ENCODE measurements at regions not wholly inside any gene's neighbourhood (a gene's known extent, or its start where the extent isn't known, plus 50 kb on each side); places are given as distances from the start of the nearest gene placed in this dataset.

GRCh38 chr2:106572541-106573450 lies 85.6 kb downstream of the CD8B2 start:
- Mint-ChIP-seq H3K4me1 (no peaks in the 10 kb centered on the region), H3K9me3 (peaks cover 0 to 1% (median 0%) of the 10 kb centered on the region in 7 donors), H3K36me3 (no peaks in the 10 kb centered on the region), H3K27ac (no peak overlapping the region), H3K27me3 (ENCODE audit: low read depth in 3 of 3) (peaks cover 5 to 16% (median 13%) of the 10 kb centered on the region in 3 donors), H3K4me3 (no peak overlapping the region)
- Histone ChIP-seq H3K4me2 (replicated peaks; ENCODE audit: extremely low read depth, low read length, poor library complexity, severe bottlenecking) (no peak overlapping the region), H3K36me3 (replicated peaks in 1 of 2; ENCODE audit: control insufficient read depth in 1 of 2, insufficient read depth in 2 of 2, low read length in 2 of 2) (no peaks in the 10 kb centered on the region), H2AFZ (ENCODE audit: insufficient read depth, low read depth, low read length, poor library complexity, severe bottlenecking) (no peak overlapping the region), H3K4me1 (ENCODE audit: control insufficient read depth in 1 of 2, insufficient read depth in 2 of 2, low read length in 2 of 2) (no peaks in the 10 kb centered on the region), H3K4me3 (replicated peaks in 1 of 3; ENCODE audit: low read depth in 2 of 3, low read length in 3 of 3) (no peak overlapping the region), H3K27ac (ENCODE audit: low read depth in 1 of 2, low read length in 2 of 2) (no peak overlapping the region), H3K79me2 (ENCODE audit: insufficient read depth, low read length) (no peaks in the 10 kb centered on the region), H3K9ac (ENCODE audit: insufficient read depth, low read length, poor library complexity, severe bottlenecking) (no peak overlapping the region), H3K27me3 (ENCODE audit: control insufficient read depth in 2 of 2, insufficient read depth in 2 of 2, low read length in 2 of 2) (no peaks in the 10 kb centered on the region), H3K9me3 (replicated peaks in 1 of 2; ENCODE audit: control insufficient read depth in 1 of 2, insufficient read depth in 1 of 2, low read length in 2 of 2) (no peaks in the 10 kb centered on the region), H4K20me1 (ENCODE audit: insufficient read depth, low read length) (no peaks in the 10 kb centered on the region)
- DNase-seq = peak in 2 of 3 donors; percentile 18 to 21
- 61% methylated on average over 4 of the region's 8 CpGs for WGBS (ENCODE audit: insufficient coverage)
- intact Hi-C loops (cut with micrococcal nuclease) = no loop called here
- TF ChIP-seq, protein P1, sequence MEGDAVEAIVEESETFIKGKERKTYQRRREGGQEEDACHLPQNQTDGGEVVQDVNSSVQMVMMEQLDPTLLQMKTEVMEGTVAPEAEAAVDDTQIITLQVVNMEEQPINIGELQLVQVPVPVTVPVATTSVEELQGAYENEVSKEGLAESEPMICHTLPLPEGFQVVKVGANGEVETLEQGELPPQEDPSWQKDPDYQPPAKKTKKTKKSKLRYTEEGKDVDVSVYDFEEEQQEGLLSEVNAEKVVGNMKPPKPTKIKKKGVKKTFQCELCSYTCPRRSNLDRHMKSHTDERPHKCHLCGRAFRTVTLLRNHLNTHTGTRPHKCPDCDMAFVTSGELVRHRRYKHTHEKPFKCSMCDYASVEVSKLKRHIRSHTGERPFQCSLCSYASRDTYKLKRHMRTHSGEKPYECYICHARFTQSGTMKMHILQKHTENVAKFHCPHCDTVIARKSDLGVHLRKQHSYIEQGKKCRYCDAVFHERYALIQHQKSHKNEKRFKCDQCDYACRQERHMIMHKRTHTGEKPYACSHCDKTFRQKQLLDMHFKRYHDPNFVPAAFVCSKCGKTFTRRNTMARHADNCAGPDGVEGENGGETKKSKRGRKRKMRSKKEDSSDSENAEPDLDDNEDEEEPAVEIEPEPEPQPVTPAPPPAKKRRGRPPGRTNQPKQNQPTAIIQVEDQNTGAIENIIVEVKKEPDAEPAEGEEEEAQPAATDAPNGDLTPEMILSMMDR (IDR thresholded peaks at IDR 0.05) = peak; percentile 73

- TF ChIP-seq, protein P1 (IDR thresholded peaks at IDR 0.05) = no peak
- no peak overlapping the region for H3K4me2 ChIP-seq (replicated peaks; ENCODE audit: extremely low read depth, low read length, poor library complexity, severe bottlenecking)
- no peaks in the 10 kb centered on the region for H3K36me3 ChIP-seq (replicated peaks in 1 of 2; ENCODE audit: control insufficient read depth in 1 of 2, insufficient read depth in 2 of 2, low read length in 2 of 2)
- no peaks in the 10 kb centered on the region for H4K20me1 ChIP-seq (ENCODE audit: insufficient read depth, low read length)
- no peaks in the 10 kb centered on the region for H3K4me1 ChIP-seq (ENCODE audit: control insufficient read depth in 1 of 2, insufficient read depth in 2 of 2, low read length in 2 of 2)
- H3K4me3 ChIP-seq (replicated peaks in 1 of 3; ENCODE audit: low read depth in 2 of 3, low read length in 3 of 3) = no peak overlapping the region
- no peak overlapping the region for H3K27ac Mint-ChIP-seq
- intact Hi-C loops (cut with micrococcal nuclease) = no loop called here
- no peak for DNase-seq
- H3K9ac ChIP-seq (ENCODE audit: insufficient read depth, low read length, poor library complexity, severe bottlenecking) = no peak overlapping the region
- H3K4me1 Mint-ChIP-seq = peaks cover 2% of the 10 kb centered on the region
- no peak overlapping the region for H2AFZ ChIP-seq (ENCODE audit: insufficient read depth, low read depth, low read length, poor library complexity, severe bottlenecking)
- H3K36me3 Mint-ChIP-seq = no peaks in the 10 kb centered on the region
- no peaks in the 10 kb centered on the region for H3K79me2 ChIP-seq (ENCODE audit: insufficient read depth, low read length)
- peaks cover 0 to 1% (median 0%) of the 10 kb centered on the region in 7 donors for H3K9me3 Mint-ChIP-seq
- no peaks in the 10 kb centered on the region for H3K9me3 ChIP-seq (replicated peaks in 1 of 2; ENCODE audit: control insufficient read depth in 1 of 2, insufficient read depth in 1 of 2, low read length in 2 of 2)
- no peaks in the 10 kb centered on the region for H3K27me3 ChIP-seq (ENCODE audit: control insufficient read depth in 2 of 2, insufficient read depth in 2 of 2, low read length in 2 of 2)
- peaks cover 5 to 18% (median 13%) of the 10 kb centered on the region in 3 donors for H3K27me3 Mint-ChIP-seq (ENCODE audit: low read depth in 3 of 3)
- H3K4me3 Mint-ChIP-seq = no peak overlapping the region
- no peak overlapping the region for H3K27ac ChIP-seq (ENCODE audit: low read depth in 1 of 2, low read length in 2 of 2)
Measured at GRCh38 chr2:106573773-106574172, 86.6 kb downstream of the CD8B2 start.
